DMS153 treated with DMSO at 0.1 percent for 48 hours (cell line): ENCODE measurements at regions not wholly inside any gene's neighbourhood (a gene's known extent, or its start where the extent isn't known, plus 50 kb on each side); places are given as distances from the start of the nearest gene placed in this dataset.
"Not testable (repeated sequence)": the region's sequence is repeated elsewhere in the genome, so short reads cannot be mapped to it uniquely, and the experiment has no call there.

ENCODE experiments used
- DNase-seq: peaks from one replicate; lab custom pipeline; 2025; ENCODE audit not compliant: unreplicated experiment; lab: John Stamatoyannopoulos, UW

DNA sequence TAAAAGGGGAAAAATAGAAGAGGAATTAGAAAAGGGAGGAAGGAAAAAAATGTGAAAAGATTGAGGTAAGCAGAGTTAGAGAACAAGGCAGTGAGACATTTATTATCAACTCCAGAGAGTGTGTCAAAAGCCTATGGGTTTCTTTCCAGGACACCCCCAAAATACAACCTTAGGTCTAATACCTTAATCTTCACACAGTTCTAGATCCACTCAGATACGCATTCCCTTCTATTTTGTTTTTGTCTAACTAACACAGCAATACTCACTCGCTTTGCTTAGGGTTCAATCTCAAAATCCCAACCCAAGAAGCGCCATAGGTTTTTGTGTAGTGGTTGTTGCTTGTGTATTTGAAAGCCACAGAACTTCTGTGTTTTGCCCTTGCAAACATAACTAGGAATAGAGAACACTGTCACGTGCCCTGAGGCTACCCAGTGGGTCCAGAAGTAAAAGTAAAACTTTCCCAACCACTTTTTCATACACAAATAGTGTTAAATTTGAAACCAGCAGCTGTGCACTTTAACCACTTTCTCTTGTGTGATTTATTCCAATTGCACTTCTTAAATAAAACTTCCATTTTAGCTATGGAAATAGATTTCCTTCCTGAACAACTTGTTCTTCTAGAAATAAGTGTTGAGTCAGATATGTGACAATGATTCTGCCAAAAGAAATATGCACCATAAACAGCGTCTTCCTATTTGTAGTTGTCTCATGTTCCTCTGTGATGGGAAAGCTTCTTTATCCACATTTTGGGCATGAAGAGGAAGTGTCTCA, 414.7 kb upstream of the GHITM start:
- DNase-seq = no peak

DNA sequence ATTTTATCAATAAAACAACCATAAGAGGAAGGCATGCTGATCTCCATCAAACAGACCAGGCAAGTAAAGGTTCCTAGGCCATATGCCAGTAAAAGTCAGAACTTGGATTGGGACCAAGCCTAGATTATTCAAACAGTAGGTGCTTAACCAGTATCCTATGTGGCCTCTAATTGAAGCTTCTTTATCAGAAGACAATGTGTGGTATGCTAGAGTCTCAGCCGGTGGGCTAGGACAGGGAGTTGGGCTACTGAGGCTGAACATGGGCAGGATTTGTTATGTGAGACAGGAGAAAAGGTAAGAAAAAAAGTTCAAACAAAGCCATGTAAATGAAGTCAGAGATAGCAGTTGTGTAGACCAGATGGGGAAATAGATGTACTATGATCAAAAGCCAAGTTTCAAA, 413.7 kb upstream of the GHITM start:
- DNase-seq = no peak

DNA sequence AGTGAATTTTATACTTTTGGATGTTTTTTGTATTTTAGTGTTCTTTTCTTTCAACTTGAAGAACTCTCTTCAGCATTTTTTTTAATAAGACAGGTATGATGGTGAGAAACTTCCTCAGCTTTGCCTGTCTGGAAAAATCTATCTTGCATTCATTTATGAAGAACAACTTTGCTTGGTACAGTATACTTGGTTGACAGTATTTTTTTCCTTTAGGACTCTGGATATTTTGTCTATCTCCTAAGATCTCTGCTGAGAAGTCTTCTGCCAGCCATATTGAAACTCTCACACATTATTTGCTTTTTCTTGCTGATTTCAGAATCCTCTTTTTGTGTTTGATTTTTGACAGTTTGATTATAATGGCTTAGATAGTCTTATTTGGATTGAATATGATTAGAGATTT, 405.0 kb upstream of the GHITM start:
- DNase-seq = no peak

DNA sequence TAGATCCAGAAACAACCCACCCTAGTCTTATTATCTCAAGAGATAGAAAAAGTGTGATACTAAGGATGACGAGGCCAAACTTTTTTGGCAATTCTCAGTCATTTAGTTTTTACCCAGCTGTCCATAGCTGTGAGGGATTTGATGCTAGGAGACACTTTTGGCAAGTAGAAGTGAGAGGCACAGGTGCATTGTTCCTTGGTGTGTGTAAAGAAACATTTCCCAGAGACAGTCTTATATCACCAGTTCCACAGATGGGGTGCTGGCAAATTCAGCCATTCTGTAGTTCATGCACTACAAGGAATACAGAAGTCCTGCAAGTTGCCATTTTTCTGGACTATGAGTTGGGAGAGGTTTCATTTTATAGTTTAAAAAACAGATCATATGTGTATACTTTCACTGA, 403.3 kb upstream of the GHITM start:
- DNase-seq = no peak

DNA sequence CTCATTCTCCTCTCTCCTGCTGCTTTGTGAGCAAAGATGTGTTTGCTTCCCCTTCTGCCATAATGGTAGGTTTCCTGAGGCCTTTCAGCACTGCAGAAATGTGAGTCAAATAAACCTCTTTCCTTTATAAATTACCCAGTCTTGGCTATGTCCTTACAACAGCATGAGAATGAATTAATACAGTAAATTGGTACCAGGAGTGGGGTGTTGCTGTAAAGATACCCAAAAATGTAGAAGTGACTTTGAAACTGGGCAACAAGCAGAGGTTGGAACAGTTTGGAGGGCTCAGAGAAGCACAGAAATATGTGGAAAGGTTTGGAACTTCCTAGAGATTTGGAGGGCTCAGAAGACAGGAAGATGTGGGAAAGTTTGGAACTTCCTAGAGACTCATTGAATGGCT, 388.7 kb upstream of the GHITM start:
- no peak for DNase-seq

DNA sequence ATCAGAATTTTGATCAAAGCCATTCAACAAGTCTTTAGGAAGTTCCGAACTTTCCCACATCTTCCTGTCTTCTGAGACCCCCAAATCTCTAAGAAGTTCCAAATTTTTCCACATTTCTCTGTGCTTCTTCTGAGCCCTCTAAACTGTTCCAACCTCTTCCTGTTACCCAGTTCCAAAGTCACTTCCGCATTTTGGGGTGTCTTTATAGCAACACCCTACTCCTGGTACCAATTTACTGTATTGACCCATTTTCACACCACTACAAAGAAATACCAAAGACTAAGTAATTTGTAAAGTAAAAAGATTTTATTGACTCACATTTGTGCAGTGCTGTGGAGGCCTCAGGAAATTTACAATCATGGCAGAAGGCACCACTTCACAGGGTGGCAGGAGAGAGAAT, 385.8 kb upstream of the GHITM start:
- DNase-seq = no peak

DNA sequence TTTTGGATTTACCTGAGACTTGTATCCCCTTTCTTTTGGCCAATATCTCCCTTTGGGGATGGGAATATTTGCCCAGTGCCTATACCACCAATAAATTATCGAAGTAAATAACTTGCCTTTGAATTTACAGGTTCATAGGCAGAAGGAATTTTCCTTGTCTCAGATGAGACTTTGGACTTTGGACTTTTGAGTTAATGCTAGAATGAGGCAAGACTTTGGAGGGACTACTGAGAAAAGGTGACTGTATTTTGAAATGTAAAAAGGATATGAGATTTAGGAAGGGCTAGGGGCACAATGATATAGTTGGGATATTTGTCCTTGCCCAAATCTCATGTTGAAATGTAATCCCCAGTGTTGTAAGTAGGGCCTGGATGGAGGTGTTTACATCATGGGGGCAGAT, 384.5 kb upstream of the GHITM start:
- DNase-seq = no peak

DNA sequence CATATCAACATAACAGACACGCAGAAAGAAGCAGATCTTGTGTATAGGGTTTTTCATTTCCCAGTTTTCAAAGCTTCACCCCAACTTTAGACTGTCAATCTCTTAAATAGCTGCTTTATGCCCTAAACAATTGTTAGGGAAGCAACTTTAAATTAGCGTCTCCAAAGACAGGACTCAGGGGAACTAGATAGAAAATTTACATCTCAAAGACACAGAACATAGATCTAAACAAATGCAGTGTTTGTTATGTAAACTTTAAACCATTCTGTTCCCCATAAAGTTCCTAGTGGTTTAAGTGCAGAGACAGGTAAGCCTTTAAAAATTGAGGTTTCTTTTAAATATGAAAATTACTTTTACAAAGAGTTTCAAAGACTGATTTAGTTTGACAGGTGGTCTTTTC, 379.2 kb upstream of the GHITM start:
- no peak for DNase-seq

DNA sequence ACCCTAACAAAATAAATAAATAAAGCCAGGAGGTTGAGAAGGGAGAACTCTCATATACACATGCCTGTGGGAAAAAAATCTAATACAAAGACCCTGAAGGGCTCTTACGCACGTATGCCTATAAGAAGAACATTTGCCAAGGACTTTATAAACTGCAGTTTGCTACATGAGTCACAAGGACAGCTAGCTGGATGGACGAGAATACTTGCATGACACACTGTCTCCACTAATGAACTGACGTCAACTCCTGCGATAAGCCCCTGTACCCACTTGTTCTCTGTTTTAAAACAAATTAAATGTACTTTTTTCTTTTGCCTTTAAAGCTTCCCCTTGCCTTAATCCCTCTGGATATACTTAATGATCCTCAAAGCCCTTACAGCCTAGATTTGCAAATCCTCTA, 374.6 kb upstream of the GHITM start:
- DNase-seq = no peak

DNA sequence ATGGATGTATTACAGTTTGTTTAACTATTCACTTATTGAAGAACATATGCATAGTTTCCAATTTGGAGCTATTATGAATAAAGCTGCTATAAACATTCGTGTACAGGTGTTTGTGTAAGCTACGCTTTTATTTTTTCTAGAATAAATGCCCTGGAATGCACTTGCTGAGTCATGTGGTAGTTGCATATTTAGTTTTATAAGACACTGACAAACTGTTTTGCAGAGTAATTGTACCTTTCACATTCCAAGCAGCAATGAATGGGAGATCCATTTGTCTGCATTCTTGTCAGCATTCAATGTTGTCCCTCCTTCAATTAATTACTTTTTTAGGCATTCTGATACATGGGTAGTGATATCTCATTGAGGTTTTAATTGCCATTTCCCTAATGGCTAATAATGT, 373.6 kb upstream of the GHITM start:
- no peak for DNase-seq

DNA sequence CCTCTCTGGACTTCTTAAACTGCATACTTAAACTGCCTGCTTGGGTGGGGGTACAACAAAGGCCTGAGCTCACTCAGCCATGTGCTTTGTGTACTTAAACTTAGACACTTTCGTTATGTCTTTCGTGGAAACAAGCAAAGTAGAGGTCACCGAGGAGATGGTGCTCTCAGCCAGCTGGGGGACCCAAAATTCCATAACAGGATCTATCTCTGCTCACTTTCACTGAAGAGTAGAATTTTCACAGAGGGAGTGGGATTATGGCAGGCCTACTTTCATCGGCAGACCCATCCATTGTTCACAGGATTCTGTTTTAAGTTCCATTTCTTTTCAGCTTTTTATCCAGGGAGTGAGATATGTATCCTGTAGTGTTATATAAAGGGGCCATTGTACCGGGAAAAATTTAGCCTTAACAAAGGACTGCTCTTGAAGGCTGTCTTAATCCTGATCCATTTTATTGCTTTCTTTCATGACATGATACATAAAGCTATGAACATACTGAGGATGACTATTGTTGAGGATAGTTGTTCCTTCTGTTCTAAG, 370.0 kb upstream of the GHITM start:
- no peak for DNase-seq

DNA sequence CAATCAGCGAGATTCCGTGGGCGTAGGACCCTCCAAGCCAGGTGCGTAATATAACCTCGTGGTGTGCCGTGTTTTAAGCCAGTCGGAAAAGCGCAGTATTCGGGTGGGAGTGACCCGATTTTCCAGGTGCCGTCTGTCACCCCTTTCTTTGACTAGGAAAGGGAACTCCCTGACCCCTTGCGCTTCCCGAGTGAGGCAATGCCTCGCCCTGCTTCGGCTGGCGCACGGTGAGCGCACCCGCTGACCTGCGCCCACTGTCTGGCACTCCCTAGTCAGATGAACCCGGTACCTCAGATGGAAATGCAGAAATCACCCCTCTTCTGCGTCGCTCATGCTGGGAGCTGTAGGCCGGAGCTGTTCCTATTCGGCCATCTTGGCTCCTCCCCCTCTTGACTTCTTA, 352.6 kb upstream of the GHITM start:
- DNase-seq = not testable (repeated sequence)

DNA sequence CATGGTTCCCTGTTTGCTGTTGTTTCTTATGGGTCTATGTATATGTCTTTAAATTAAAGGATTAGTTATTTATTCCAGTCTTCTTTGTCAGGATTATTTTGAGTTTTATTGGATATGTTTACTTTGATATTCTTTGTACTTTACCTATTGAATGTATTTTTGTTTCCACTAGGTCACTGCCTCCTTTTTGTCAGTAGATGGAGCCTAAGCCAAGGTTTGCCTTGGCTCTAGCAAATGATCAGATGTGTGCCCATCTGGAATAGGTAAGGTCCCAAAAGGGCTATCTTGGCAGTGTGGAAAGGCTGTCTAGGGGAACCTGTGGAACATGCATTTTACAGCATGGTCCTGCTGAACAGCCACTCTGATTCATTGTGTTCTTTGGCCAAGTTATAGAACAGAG, 337.3 kb upstream of the GHITM start:
- no peak for DNase-seq

DNA sequence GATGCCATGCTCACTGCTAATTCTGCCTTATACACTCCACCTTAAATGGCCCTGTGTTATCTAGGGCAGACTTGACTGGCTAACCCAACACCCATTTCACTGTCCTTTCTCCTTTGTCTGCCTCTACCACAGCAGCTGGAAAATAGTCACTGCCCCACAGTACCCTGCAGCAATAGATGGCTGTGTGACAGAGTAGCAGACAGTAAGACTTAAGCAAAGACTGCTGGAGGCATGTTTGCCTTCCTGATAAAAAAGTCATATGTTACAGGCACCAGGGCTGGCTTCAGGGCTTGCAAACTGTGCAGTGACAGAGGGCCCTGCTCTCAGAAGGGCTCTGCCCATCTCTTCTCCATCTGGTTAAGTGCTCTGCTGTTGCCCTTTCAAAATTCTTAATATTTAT, 332.6 kb upstream of the GHITM start:
- no peak for DNase-seq

DNA sequence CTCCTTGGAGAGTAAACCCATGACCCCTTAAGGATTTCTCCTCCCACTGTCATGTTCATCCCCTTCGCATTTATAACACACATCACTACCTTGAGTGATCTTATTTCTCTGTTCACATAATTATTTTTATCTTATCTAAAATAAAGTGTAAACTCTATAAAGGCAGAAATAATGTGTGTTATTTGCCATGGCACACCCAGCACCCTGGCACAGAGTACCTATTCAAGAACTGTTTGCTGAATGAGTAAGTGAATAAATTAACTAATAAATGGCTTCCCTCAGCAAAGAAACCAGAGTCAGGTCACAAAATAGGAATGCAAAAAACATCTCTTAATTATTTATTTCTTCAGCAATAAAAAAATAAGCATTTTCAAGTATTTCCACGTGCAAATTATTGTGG, 330.3 kb upstream of the GHITM start:
- no peak for DNase-seq

DNA sequence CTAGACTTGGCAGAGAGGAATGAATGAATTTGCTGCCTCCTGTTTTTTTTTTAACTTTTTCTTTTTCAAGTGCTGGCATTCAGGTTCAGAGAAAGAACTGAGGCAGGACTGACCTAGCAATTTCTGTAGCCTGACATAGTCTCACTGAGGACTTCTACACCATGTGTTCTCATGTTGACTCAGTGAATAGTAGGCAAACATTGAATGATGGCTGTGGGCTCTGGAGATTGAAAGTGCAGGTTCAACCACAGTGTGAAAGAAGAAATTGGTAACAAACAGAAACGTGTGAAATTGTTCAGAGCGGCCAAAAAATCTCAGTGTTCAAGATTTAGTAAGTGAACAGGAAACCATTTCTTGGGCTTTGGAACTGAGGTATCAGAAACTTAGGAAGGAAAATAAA, 322.4 kb upstream of the GHITM start:
- no peak for DNase-seq

DNA sequence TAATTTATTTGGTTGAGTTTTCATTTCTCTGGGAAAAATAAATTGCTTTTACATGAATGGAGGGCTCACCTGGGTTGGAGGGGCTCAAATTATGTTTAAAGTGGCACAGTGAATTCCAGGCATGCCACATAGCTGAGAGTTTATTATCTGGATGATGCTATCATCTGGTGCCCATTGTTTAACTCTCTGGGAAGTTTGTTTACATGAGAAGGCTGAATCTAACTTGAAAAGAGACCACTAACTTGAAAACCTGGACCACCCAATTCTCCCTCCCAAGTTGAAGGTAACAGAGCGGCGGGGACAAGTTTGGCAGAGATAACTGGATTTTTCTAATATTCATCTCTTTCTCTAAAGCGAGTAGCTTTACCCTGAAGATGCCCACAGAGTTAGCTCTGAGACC, 321.5 kb upstream of the GHITM start:
- DNase-seq = no peak

DNA sequence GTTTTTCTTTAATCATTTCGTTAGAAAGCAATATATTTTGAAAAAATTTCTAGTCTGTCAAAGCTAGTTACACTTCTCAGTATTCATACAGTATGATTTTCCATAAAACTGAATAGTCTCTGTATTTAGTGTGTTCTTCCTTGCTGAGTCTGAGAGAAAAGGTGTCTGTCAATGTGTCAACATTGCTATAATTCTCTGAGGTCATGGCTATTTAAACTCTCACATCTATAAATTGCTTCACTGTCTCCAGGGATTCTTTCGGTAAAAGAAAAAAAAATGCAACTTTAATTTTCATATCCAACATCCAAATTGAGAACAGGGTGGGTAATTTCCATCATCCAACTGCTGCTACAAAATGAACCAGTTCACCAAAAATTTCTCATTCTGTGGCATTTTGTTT, 319.7 kb upstream of the GHITM start:
- no peak for DNase-seq

DNA sequence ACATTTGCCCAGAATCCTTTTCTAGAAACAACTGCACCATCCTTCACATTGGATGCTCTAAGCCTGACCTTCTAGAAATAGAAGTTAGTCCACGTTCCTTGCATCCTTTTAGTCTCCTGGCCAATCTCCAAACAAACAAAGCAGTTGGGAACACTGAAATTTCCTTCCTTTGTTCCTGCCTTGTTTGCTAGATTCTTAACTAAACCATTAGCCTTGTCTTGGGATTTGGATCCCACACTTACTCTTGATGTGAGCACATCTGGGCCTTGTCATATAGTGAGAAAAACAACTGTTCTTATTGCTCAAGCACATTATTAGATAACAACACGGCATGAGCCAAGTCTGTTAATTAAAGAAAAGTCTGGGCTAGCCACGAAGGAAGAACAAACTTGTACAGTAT, 319.3 kb upstream of the GHITM start:
- DNase-seq = no peak

DNA sequence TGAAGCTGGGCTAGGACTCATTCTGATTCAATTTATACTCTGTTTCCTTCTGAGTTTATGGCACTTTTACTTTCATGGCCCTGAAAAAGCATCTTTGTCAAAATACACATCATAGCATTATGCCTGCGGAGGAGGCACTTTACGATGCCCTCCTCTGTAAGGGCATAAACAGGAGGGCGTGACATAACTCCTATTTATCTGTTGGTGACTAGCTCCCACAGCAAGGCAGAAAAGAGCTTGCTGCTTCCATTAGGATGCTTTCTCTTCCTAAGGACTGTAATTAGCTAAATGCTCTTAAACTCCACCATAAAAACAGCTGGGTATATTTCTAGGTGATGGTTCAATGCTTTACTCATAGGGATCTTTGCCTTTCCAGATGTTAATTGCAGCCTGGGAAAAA, 315.2 kb upstream of the GHITM start:
- no peak for DNase-seq

DNA sequence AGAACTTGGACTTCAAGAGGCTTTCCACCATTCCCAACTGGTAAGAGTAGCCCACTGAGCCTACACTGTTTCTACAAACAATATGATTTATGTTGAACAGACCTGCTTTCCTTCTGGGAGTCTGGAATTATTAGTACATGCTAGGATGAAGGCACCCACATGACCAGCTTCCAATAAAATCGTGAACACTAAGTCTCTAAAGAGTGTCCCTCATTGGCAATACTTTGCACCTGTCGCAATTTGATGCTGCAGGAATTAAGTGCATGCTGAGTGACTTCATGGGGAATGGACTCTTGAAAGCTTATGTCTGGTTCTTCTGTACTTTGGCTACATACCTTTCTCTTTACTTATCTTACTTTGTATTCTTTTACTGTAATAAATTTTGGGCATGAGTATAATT, 305.2 kb upstream of the GHITM start:
- DNase-seq = no peak

DNA sequence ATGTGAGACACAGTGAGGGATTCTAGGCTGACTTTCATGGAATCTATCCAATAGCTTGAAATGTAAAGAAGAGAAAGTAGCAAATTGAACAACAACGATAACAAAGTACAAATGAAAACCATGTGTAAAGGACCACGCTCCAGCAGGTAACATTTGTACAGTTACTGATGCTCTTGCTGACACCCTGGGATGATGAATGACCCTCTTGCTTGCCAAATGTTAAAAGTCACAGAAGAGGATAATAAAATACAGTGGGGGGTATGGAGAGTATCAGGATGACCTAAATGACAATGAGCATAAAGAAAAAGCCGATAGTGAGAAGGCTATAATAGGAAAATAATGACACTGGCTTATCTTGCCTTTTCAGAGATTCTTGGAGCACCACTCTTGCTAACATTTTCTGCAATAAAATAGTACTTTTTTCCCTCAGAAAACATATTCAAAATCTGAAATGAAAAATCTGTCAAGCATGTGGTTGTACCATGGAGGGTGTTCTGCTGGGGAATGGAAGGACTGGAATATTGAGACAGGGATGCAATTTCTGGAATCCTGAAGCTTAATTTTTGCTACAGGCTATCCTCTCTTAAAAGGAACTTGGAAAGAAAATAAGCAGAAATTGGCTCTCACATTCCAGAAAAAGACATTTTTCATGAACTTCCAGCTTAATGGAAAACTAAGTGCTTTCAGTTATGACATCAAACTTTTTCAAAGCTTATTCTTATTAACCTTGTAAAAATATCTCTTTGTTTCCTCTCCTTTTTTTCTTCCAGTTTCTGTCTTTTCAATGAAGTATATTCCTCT, 303.2 kb upstream of the GHITM start:
- DNase-seq = no peak
